ENCODE measurements at regions not wholly inside any gene's neighbourhood (a gene's known extent, or its start where the extent isn't known, plus 50 kb on each side); places are given as distances from the start of the nearest gene placed in this dataset.

DNA sequence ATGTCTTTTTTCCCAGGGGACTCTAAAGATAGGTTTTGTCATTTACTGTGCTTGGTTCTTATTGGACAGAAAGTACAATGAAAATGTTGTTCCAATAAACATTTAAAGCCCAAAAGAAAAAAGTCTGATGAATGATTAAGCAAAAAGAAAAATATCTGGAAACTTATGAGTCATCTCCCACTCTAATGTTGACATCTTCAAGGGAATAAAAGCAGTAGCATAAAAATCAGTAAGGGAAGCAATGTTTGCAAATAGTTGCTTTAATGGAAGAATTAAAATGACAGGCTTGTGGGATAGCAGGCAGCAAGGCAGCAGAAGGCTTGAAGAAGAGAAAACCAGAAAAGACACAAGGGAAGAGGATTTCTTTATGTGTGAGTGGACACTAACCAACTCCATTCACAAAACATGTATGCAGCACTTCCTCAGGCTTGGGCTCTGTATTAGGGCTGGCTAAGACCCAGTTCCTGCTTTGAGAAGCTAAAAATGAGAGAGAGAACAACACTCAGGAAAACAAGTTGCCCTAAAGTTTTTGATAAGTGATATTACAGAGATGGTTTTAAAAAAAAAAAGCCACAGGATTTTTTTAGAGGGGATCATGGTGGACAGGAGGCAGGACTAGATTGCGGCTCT is 263.2 kb upstream of the NT5E start:
- peaks cover 0 to 4% of the 10 kb centered on the region in 2 donors for H3K9me3 ChIP-seq (ENCODE audit: control insufficient read depth in 1 of 2, low read length in 2 of 2)
- H3K4me3 ChIP-seq (ENCODE audit: low read depth in 1 of 2, low read length in 2 of 2), result no peak overlapping the region
- no peaks in the 10 kb centered on the region for H3K27me3 ChIP-seq (ENCODE audit: control insufficient read depth in 1 of 2, insufficient read depth in 2 of 2, low read length in 2 of 2)
- no peak overlapping the region for H3K27ac ChIP-seq (ENCODE audit: low read depth, low read length)
- no peak overlapping the region for H3K9ac ChIP-seq (ENCODE audit: low read depth in 1 of 2, low read length in 2 of 2)
- H3K4me1 ChIP-seq (ENCODE audit: control insufficient read depth in 1 of 2, insufficient read depth in 2 of 2, low read length in 2 of 2), result no peaks in the 10 kb centered on the region
- no peaks in the 10 kb centered on the region for H3K36me3 ChIP-seq (ENCODE audit: control insufficient read depth in 1 of 2, insufficient read depth in 2 of 2, low read length in 2 of 2)

DNA sequence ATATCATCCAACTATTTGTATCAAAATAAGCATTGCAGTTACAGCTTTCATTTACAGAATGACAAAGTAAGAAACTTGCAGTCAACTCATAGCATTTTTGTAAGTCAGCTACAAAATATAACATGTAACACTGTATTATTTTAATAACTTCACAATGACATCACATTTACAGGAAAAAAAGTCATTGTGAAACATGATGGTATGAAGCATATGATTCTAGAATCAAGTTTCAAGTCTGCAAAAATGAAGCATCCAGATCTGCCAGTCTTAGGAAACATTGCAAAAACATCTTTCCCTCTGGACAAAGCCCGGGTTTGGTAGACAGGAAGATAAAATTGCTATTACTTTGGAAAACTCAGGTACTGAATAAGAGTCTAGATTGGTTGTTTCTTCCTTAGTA is 263.9 kb upstream of the NT5E start:
- Histone ChIP-seq H3K4me3 (ENCODE audit: low read depth in 1 of 2, low read length in 2 of 2) (no peak overlapping the region), H3K9ac (ENCODE audit: low read depth in 1 of 2, low read length in 2 of 2) (no peak overlapping the region), H3K36me3 (ENCODE audit: control insufficient read depth in 1 of 2, insufficient read depth in 2 of 2, low read length in 2 of 2) (no peaks in the 10 kb centered on the region), H3K27ac (ENCODE audit: low read depth, low read length) (no peak overlapping the region), H3K27me3 (ENCODE audit: control insufficient read depth in 1 of 2, insufficient read depth in 2 of 2, low read length in 2 of 2) (no peaks in the 10 kb centered on the region), H3K4me1 (ENCODE audit: control insufficient read depth in 1 of 2, insufficient read depth in 2 of 2, low read length in 2 of 2) (no peaks in the 10 kb centered on the region), H3K9me3 (ENCODE audit: control insufficient read depth in 1 of 2, low read length in 2 of 2) (peaks cover 0 to 4% of the 10 kb centered on the region in 2 donors)

DNA sequence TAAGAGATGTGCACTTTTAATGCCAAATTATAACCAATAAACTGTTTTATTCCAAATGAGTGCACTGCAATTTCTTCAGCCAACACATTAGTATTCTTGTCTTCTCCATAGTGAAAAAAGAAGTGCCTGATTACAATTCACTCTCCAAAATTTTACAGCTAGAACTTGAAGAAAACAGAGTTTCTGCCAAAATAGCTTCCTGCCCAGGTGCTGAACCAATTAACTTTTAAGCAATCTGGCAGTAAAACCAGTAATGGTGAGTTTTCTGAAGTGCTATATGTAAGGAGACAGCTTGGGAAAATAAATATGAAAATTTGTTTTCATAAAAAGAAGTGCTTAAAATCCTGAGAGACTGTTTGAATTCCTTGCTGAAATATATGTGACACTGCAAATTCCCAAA is 266.0 kb upstream of the NT5E start:
- Histone ChIP-seq H3K9ac (ENCODE audit: low read depth in 1 of 2, low read length in 2 of 2) (no peak overlapping the region), H3K9me3 (ENCODE audit: control insufficient read depth in 1 of 2, low read length in 2 of 2) (no peaks in the 10 kb centered on the region), H3K27me3 (ENCODE audit: control insufficient read depth in 1 of 2, insufficient read depth in 2 of 2, low read length in 2 of 2) (no peaks in the 10 kb centered on the region), H3K36me3 (ENCODE audit: control insufficient read depth in 1 of 2, insufficient read depth in 2 of 2, low read length in 2 of 2) (no peaks in the 10 kb centered on the region), H3K27ac (ENCODE audit: low read depth, low read length) (no peak overlapping the region), H3K4me1 (ENCODE audit: control insufficient read depth in 1 of 2, insufficient read depth in 2 of 2, low read length in 2 of 2) (no peaks in the 10 kb centered on the region), H3K4me3 (ENCODE audit: low read depth in 1 of 2, low read length in 2 of 2) (no peak overlapping the region)

GRCh38 chr6:85172705-85173104 is 277.2 kb upstream of the NT5E start:
- Histone ChIP-seq H3K4me3 (ENCODE audit: low read depth in 1 of 2, low read length in 2 of 2) (no peak overlapping the region), H3K9me3 (ENCODE audit: control insufficient read depth in 1 of 2, low read length in 2 of 2) (no peaks in the 10 kb centered on the region), H3K27ac (ENCODE audit: low read depth, low read length) (no peak overlapping the region), H3K9ac (ENCODE audit: low read depth in 1 of 2, low read length in 2 of 2) (no peak overlapping the region), H3K27me3 (ENCODE audit: control insufficient read depth in 1 of 2, insufficient read depth in 2 of 2, low read length in 2 of 2) (no peaks in the 10 kb centered on the region), H3K4me1 (ENCODE audit: control insufficient read depth in 1 of 2, insufficient read depth in 2 of 2, low read length in 2 of 2) (no peaks in the 10 kb centered on the region), H3K36me3 (ENCODE audit: control insufficient read depth in 1 of 2, insufficient read depth in 2 of 2, low read length in 2 of 2) (no peaks in the 10 kb centered on the region)

- H3K27me3 ChIP-seq (ENCODE audit: control insufficient read depth in 1 of 2, insufficient read depth in 2 of 2, low read length in 2 of 2), result no peaks in the 10 kb centered on the region
- no peaks in the 10 kb centered on the region for H3K36me3 ChIP-seq (ENCODE audit: control insufficient read depth in 1 of 2, insufficient read depth in 2 of 2, low read length in 2 of 2)
- no peaks in the 10 kb centered on the region for H3K4me1 ChIP-seq (ENCODE audit: control insufficient read depth in 1 of 2, insufficient read depth in 2 of 2, low read length in 2 of 2)
- no peaks in the 10 kb centered on the region for H3K9me3 ChIP-seq (ENCODE audit: control insufficient read depth in 1 of 2, low read length in 2 of 2)
- no peak overlapping the region for H3K27ac ChIP-seq (ENCODE audit: low read depth, low read length)
- no peak overlapping the region for H3K4me3 ChIP-seq (ENCODE audit: low read depth in 1 of 2, low read length in 2 of 2)
- no peak overlapping the region for H3K9ac ChIP-seq (ENCODE audit: low read depth in 1 of 2, low read length in 2 of 2)
Observed at GRCh38 chr6:85172161-85172560, 277.7 kb upstream of the NT5E start.

DNA sequence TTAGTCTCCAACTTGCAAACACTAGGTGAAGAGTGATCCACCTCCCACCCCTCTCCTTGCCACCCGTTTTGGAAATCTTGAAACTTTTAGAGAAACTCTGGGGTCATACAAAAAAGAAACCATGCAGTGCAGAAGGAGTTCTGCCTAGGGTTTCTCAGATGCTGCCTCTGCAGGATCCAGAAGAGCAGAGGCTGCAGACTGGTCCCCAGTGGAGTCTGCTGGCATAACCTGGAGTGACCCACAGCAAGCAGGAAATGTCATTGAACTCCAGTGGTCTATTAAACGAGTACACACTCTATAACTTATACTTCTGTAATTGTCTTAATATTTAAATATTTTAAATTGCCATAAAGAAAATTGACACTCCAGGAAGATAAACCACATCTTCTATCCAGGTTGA is 280.7 kb upstream of the NT5E start:
- Histone ChIP-seq H3K27ac (ENCODE audit: low read depth, low read length) (no peak overlapping the region), H3K9ac (ENCODE audit: low read depth in 1 of 2, low read length in 2 of 2) (no peak overlapping the region), H3K9me3 (ENCODE audit: control insufficient read depth in 1 of 2, low read length in 2 of 2) (no peaks in the 10 kb centered on the region), H3K4me3 (ENCODE audit: low read depth in 1 of 2, low read length in 2 of 2) (no peak overlapping the region), H3K4me1 (ENCODE audit: control insufficient read depth in 1 of 2, insufficient read depth in 2 of 2, low read length in 2 of 2) (no peaks in the 10 kb centered on the region), H3K36me3 (ENCODE audit: control insufficient read depth in 1 of 2, insufficient read depth in 2 of 2, low read length in 2 of 2) (no peaks in the 10 kb centered on the region), H3K27me3 (ENCODE audit: control insufficient read depth in 1 of 2, insufficient read depth in 2 of 2, low read length in 2 of 2) (no peaks in the 10 kb centered on the region)

- no peaks in the 10 kb centered on the region for H3K4me1 ChIP-seq (ENCODE audit: control insufficient read depth in 1 of 2, insufficient read depth in 2 of 2, low read length in 2 of 2)
- H3K9ac ChIP-seq (ENCODE audit: low read depth in 1 of 2, low read length in 2 of 2), result no peak overlapping the region
- H3K27ac ChIP-seq (ENCODE audit: low read depth, low read length), result no peak overlapping the region
- no peaks in the 10 kb centered on the region for H3K36me3 ChIP-seq (ENCODE audit: control insufficient read depth in 1 of 2, insufficient read depth in 2 of 2, low read length in 2 of 2)
- H3K9me3 ChIP-seq (ENCODE audit: control insufficient read depth in 1 of 2, low read length in 2 of 2), result no peaks in the 10 kb centered on the region
- H3K4me3 ChIP-seq (ENCODE audit: low read depth in 1 of 2, low read length in 2 of 2), result no peak overlapping the region
- H3K27me3 ChIP-seq (ENCODE audit: control insufficient read depth in 1 of 2, insufficient read depth in 2 of 2, low read length in 2 of 2), result no peaks in the 10 kb centered on the region
Observed at GRCh38 chr6:85168146-85168545, 281.7 kb upstream of the NT5E start.

DNA sequence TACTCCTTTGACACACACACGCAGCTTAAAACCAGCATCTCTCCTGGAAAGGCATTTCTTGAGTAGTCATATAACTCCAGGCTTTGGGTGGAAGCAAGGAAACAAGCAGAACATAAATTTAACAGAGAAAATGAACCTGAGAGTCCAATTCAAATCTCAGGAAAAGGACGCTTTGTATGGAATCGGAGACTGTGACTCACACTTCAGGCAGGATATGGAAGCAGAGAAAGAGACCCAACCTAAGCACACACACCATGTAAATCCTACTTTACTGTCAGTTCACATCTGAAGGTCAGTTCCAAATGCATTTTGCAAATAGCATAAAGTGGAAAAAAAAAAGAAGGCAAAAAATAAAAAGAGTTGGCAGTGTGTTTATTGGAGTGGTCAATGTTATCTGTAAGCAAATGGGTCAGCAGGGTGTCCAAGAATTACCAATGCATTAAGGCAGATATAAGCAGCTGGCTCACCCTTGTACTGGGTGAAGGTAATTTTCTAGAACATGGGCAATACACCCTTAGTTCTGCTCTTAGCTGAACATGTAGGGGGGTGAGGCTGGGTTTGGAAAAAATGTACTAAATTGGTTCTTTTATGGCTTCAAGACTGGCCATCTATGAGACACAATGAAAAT is 283.7 kb upstream of the NT5E start:
- no peak overlapping the region for H3K27ac ChIP-seq (ENCODE audit: low read depth, low read length)
- H3K9me3 ChIP-seq (ENCODE audit: control insufficient read depth in 1 of 2, low read length in 2 of 2), result no peaks in the 10 kb centered on the region
- no peak overlapping the region for H3K4me3 ChIP-seq (ENCODE audit: low read depth in 1 of 2, low read length in 2 of 2)
- no peaks in the 10 kb centered on the region for H3K36me3 ChIP-seq (ENCODE audit: control insufficient read depth in 1 of 2, insufficient read depth in 2 of 2, low read length in 2 of 2)
- H3K4me1 ChIP-seq (ENCODE audit: control insufficient read depth in 1 of 2, insufficient read depth in 2 of 2, low read length in 2 of 2), result no peaks in the 10 kb centered on the region
- H3K9ac ChIP-seq (ENCODE audit: low read depth in 1 of 2, low read length in 2 of 2), result no peak overlapping the region
- no peaks in the 10 kb centered on the region for H3K27me3 ChIP-seq (ENCODE audit: control insufficient read depth in 1 of 2, insufficient read depth in 2 of 2, low read length in 2 of 2)

DNA sequence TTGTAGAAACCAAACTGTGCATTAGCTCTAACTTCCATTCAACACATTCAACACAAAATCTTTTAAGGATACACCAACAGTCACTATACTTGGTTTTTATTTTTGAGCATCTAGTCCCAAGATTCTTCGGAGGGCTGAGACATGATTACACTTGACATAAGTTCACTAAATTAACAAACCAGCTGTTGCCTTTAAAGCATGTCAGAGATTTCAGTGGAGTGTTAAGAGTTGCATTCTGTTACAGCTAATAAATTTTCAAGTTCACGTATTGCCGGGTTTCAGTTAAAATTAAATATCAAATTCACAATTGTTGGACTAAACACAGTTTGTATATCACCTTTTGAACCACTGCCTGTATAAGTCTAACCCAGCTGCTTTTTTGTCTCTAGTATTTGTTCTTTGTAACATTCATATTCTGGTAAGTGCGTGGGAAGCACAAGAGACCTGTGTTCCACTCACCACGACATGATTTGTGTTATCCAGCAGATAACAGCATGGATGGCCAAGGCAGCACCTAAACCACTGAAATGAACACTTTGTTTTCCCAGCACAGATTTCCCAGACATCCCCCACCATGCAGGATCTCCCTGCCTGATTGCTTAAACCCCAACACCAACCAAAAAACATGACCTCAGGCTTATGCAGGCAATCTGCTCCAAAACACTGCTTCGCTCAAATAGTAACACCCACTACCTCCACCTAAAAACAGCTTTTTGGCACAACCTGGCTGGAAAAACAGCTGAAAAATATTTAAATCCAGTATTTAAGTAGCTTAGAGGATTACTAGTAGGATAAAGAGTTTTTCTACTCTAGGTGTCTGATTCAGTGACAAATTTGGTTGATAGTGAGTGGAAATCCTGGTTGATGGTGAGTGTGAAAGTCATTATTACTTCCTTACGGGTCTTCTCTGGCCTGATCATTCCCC is 286.5 kb upstream of the NT5E start:
- Histone ChIP-seq H3K27ac (ENCODE audit: low read depth, low read length) (no peak overlapping the region), H3K9ac (ENCODE audit: low read depth in 1 of 2, low read length in 2 of 2) (no peak overlapping the region), H3K36me3 (ENCODE audit: control insufficient read depth in 1 of 2, insufficient read depth in 2 of 2, low read length in 2 of 2) (no peaks in the 10 kb centered on the region), H3K4me3 (ENCODE audit: low read depth in 1 of 2, low read length in 2 of 2) (no peak overlapping the region), H3K27me3 (ENCODE audit: control insufficient read depth in 1 of 2, insufficient read depth in 2 of 2, low read length in 2 of 2) (no peaks in the 10 kb centered on the region), H3K4me1 (ENCODE audit: control insufficient read depth in 1 of 2, insufficient read depth in 2 of 2, low read length in 2 of 2) (no peaks in the 10 kb centered on the region), H3K9me3 (ENCODE audit: control insufficient read depth in 1 of 2, low read length in 2 of 2) (no peaks in the 10 kb centered on the region)

GRCh38 chr6:85157311-85157710 is 292.6 kb upstream of the NT5E start:
- no peaks in the 10 kb centered on the region for H3K36me3 ChIP-seq (ENCODE audit: control insufficient read depth in 1 of 2, insufficient read depth in 2 of 2, low read length in 2 of 2)

More at GRCh38 chr6:85157311-85157710, 292.6 kb upstream of the NT5E start:
- no peak overlapping the region for H3K9ac ChIP-seq (ENCODE audit: low read depth in 1 of 2, low read length in 2 of 2)
- H3K27me3 ChIP-seq (ENCODE audit: control insufficient read depth in 1 of 2, insufficient read depth in 2 of 2, low read length in 2 of 2), result no peaks in the 10 kb centered on the region
- no peak overlapping the region for H3K27ac ChIP-seq (ENCODE audit: low read depth, low read length)
- H3K9me3 ChIP-seq (ENCODE audit: control insufficient read depth in 1 of 2, low read length in 2 of 2), result no peaks in the 10 kb centered on the region
- H3K4me3 ChIP-seq (ENCODE audit: low read depth in 1 of 2, low read length in 2 of 2), result no peak overlapping the region
- no peaks in the 10 kb centered on the region for H3K4me1 ChIP-seq (ENCODE audit: control insufficient read depth in 1 of 2, insufficient read depth in 2 of 2, low read length in 2 of 2)

Measured in duodenal mucosa (tissue), 2 donors.